NB4 (cell line): ENCODE measurements at regions not wholly inside any gene's neighbourhood (a gene's known extent, or its start where the extent isn't known, plus 50 kb on each side); places are given as distances from the start of the nearest gene placed in this dataset.

Experiments
- CTCF ChIP-seq: IDR thresholded peaks from one replicate; pipeline ENCODE4 v1.5.1; 2012; ENCODE audit warnings: low read depth, low read length
- MAX ChIP-seq: IDR thresholded peaks from 2 replicates; pipeline ENCODE4 v1.6.1; 2011; ENCODE audit warnings: low read depth, low read length
- MYC ChIP-seq: IDR thresholded peaks from 2 replicates; pipeline ENCODE4 v1.6.1; 2011; ENCODE audit warnings: low read depth, low read length
- POLR2A ChIP-seq: IDR thresholded peaks from 2 replicates; pipeline ENCODE4 v1.6.1; 2011; ENCODE audit warnings: mild to moderate bottlenecking; ENCODE audit not compliant: insufficient read length; ENCODE audit errors: extremely low read depth

GRCh38 chr2:236700703-236701102 lies 131.1 kb downstream of the ACKR3 start:
- no peak for TF ChIP-seq CTCF
- TF ChIP-seq POLR2A: no peak
- TF ChIP-seq MYC: no peak
- TF ChIP-seq MAX: no peak
